22Rv1 (cell line): ENCODE measurements at regions not wholly inside any gene's neighbourhood (a gene's known extent, or its start where the extent isn't known, plus 50 kb on each side); places are given as distances from the start of the nearest gene placed in this dataset.

ENCODE experiments used
- H3K27ac ChIP-seq: fragments of 450-650 bp; 2 replicates; pipeline ENCODE4 v1.5.1; 2017
- ZFX ChIP-seq: fragments of 450-650 bp; IDR thresholded peaks from 2 replicates; pipeline ENCODE4 v1.6.1; 2017; ENCODE audit warnings: antibody characterized with exemption, borderline replicate concordance
- TF ChIP-seq, protein P1 (sequence below): fragments of 450-650 bp; IDR thresholded peaks from 2 replicates; pipeline ENCODE4 v1.5.1; 2017; ENCODE audit warnings: mild to moderate bottlenecking

- TF ChIP-seq, protein P1, sequence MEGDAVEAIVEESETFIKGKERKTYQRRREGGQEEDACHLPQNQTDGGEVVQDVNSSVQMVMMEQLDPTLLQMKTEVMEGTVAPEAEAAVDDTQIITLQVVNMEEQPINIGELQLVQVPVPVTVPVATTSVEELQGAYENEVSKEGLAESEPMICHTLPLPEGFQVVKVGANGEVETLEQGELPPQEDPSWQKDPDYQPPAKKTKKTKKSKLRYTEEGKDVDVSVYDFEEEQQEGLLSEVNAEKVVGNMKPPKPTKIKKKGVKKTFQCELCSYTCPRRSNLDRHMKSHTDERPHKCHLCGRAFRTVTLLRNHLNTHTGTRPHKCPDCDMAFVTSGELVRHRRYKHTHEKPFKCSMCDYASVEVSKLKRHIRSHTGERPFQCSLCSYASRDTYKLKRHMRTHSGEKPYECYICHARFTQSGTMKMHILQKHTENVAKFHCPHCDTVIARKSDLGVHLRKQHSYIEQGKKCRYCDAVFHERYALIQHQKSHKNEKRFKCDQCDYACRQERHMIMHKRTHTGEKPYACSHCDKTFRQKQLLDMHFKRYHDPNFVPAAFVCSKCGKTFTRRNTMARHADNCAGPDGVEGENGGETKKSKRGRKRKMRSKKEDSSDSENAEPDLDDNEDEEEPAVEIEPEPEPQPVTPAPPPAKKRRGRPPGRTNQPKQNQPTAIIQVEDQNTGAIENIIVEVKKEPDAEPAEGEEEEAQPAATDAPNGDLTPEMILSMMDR, result no peak
- TF ChIP-seq ZFX, result no peak
- no peak overlapping the region for H3K27ac ChIP-seq
These were observed 99.7 kb upstream of the SYT13 start for GRCh38 chr11:45385844-45386243.

DNA sequence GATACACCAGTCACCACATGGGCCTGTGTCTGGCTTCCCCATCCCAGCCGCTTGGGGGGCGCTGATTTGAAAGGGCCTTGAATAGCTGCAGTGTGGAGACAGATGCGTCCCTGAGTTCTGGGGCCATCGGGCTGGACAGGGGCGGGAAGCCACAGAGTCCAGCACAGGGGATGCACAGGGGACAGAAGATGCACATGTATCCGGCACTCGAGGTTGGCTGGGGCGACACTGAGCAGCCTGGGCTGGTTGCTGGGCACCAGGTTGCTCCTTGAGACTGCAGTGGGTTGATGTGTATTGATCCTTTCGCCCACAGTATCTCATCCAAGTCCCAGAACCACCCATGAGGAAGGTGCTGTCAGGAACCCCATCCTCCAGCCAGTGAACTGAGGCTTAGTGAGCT is 99.3 kb upstream of the SYT13 start:
- TF ChIP-seq ZFX, result no peak
- TF ChIP-seq, protein P1, result no peak

DNA sequence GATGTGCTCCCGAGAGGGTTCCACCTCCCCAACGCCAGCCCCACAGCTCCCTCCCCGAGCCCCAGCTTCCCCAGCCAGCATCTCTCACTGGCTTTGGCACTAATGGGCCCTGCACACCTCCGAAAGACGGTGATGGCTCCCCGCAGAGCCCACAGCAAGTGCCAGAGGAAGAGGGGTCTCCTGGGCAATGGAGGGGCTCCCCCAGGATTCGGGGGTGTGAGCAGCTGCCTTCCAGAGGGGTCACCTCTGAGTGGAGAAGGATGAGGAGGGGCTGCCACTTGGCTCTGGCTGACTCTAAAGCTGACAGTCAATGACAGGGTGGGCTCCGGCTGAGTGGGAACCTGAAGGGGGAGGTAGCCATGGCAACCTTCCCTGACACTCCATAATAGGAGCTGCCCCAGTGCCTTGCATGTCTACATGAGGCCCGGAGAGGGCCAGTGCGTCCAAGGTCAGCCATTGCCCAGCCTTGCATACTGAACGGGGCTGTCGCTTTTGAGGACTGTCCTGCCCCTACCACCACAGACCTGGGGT is 98.6 kb upstream of the SYT13 start:
- H3K27ac ChIP-seq, result no peak overlapping the region
- TF ChIP-seq, protein P1, result no peak
- TF ChIP-seq ZFX, result no peak

More for the DNA sequence above, 99.3 kb upstream of the SYT13 start:
- no peak overlapping the region for H3K27ac ChIP-seq

DNA sequence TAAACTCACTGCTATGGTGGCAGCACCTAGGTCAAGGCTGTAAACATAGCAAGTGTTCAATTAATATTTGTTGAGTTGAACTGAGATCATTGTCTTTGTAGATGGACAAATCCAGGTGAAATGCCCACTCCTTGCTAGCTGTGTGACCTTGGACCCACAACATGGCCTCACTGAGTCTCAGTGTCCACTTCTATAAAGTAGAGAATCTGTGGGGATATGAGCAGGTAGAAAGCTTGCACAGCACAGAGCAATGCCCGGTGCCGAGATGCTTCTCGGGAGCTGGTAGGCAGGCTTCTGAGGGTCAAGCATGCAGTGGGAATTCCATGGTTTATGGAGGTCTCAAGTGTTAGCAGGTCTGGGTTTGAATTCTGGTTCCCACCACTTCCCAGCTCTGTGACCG is 97.9 kb upstream of the SYT13 start:
- no peak overlapping the region for H3K27ac ChIP-seq
- TF ChIP-seq ZFX, result no peak
- TF ChIP-seq, protein P1, result no peak

DNA sequence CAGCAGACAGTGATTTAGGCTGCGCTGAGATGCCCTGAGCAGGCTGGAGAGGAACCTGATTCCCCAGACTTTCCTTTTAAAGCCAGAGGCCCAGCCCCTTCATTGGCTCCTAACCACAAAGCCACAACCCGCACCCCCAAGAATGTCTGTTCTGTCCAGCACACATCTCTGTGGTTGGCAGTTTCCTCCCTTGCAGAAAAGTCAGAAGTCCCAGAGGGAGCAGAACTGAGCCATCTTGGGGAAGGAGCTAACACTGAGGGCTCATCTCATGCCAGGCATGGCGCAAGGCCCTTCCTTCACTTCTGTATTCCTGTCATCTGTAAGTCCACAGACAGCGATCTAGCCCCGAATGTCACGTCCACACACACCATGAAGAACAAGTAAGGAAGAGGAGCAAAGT is 97.1 kb upstream of the SYT13 start:
- no peak overlapping the region for H3K27ac ChIP-seq
- TF ChIP-seq, protein P1, result no peak
- TF ChIP-seq ZFX, result no peak

DNA sequence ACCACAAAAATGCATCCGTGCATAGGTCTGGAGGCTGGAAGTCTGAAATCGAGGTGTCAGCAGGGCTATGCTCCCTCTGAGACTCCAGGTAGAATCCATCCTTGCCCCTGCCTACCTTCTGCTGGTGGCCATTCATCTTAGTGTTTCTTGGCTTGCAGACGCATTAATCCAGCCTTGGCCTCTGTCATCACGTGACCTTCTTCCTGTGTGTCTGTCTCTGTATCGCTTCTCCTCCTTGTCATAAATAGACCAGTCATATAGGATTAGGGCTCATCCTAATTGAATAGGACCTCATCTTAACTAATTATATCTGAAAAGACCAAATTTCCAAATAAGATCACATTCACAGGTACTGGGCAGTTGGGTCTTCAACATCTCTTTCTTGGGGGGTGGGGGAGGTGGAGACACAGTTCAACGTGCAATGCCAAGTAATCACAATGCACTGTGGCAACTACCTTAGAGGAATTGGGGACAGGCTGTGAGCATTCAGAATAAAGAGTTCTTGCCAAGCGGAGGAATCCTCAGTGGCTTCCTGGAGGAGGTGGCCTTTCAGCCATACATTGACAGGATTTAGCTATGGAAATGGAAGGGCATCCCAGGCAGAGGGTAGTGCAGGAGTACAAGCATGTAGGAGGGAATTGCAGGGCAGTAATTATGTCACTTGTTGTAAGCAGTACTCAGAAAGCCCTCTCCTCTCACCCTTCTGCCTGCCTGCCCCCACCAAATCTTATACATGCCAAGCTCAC is 96.2 kb upstream of the SYT13 start:
- H3K27ac ChIP-seq, result no peak overlapping the region
- no peak for TF ChIP-seq ZFX
- TF ChIP-seq, protein P1, result no peak

- TF ChIP-seq, protein P1, result no peak
- no peak overlapping the region for H3K27ac ChIP-seq
These were observed 93.2 kb upstream of the SYT13 start for GRCh38 chr11:45379162-45379863.
